CD4-positive, alpha-beta T cell (primary cell): ENCODE measurements at regions not wholly inside any gene's neighbourhood (a gene's known extent, or its start where the extent isn't known, plus 50 kb on each side); places are given as distances from the start of the nearest gene placed in this dataset.

Experiments
- ATAC-seq: fragments of 200-7000 bp; cut with Tn5 transposase; one replicate; pipeline ENCODE4 v1.10.0; 2022; ENCODE audit warnings: mild to moderate bottlenecking; ENCODE audit not compliant: poor library complexity
- CTCF ChIA-PET: fragments of 350-600 bp; sonication (Branson Sonifier 250); formaldehyde crosslinking; loops from one replicate; lab custom pipeline; 2021; ENCODE audit warnings: antibody characterized with exemption, inconsistent platforms; lab: Charles Lee
- POLR2A ChIA-PET: fragments of 350-600 bp; sonication (Branson Sonifier 250); formaldehyde crosslinking; loops from one replicate; lab custom pipeline; 2021; ENCODE audit warnings: antibody characterized with exemption, inconsistent platforms; lab: Charles Lee
- DNase-seq, 14 experiments: peaks; one replicate each; pipeline ENCODE4 v3.0.0-alpha.2; 2013 to 2020; ENCODE audit warnings: mixed read lengths in 2 of 14
- H3K27ac ChIP-seq, 2 donors: one replicate each; pipeline versions ENCODE4 v1.5.1 to v1.7.0; 2013; ENCODE audit warnings: low read length in 2 of 2, low read depth in 1 of 2, mild to moderate bottlenecking in 1 of 2
- H3K27me3 ChIP-seq, 2 experiments: 1 replicate in 1 of 2; 2 replicates in 1 of 2; pipeline versions ENCODE4 v1.6.1 to v1.7.0; 2013; ENCODE audit warnings: low read length in 2 of 2, control low read depth in 1 of 2, mild to moderate bottlenecking in 1 of 2, moderate library complexity in 1 of 2; ENCODE audit not compliant: insufficient read depth in 2 of 2, control insufficient read depth in 1 of 2
- H3K36me3 ChIP-seq: one replicate; pipeline ENCODE4 v1.6.1; 2013; ENCODE audit warnings: low read length, control low read depth; ENCODE audit not compliant: insufficient read depth
- H3K4me1 ChIP-seq: one replicate; pipeline ENCODE4 v1.6.1; 2013; ENCODE audit warnings: low read length, control low read depth; ENCODE audit not compliant: insufficient read depth
- H3K4me3 ChIP-seq: one replicate; pipeline ENCODE4 v1.5.1; 2013; ENCODE audit warnings: mild to moderate bottlenecking, low read length, moderate library complexity
- H3K9me3 ChIP-seq, 2 experiments: 1 replicate in 1 of 2; 2 replicates in 1 of 2; pipeline versions ENCODE4 v1.6.1 to v1.7.0; 2013; ENCODE audit warnings: low read length in 2 of 2, mild to moderate bottlenecking in 2 of 2, control low read depth in 1 of 2, moderate library complexity in 1 of 2; ENCODE audit not compliant: control insufficient read depth in 1 of 2, insufficient read depth in 1 of 2
- H3K27ac Mint-ChIP-seq: one replicate; pipeline ENCODE4 v1.8.0; 2020; ENCODE audit warnings: mixed read lengths
- H3K27me3 Mint-ChIP-seq: one replicate; pipeline ENCODE4 v1.8.0; 2021; ENCODE audit warnings: mixed read lengths
- H3K36me3 Mint-ChIP-seq: one replicate; pipeline ENCODE4 v1.8.0; 2021; ENCODE audit warnings: low read depth, mixed read lengths
- H3K4me1 Mint-ChIP-seq: one replicate; pipeline ENCODE4 v1.8.0; 2021; ENCODE audit warnings: low read depth, mixed read lengths
- H3K4me3 Mint-ChIP-seq: one replicate; pipeline ENCODE4 v1.8.0; 2020; ENCODE audit warnings: mild to moderate bottlenecking, mixed read lengths
- H3K9me3 Mint-ChIP-seq: one replicate; pipeline ENCODE4 v1.8.0; 2020; ENCODE audit warnings: mixed read lengths
- intact Hi-C, 2 experiments: fragments of 100-400 bp; cut with DNase I in 1 of 2; cut with micrococcal nuclease in 1 of 2; formaldehyde crosslinking; loops; one replicate each; pipeline versions ENCODE4 v1.15.1 to v1.9.0; 2023 to 2025; cut with DNase I, micrococcal nuclease
- TF ChIP-seq, protein P1 (sequence below): fragments of 200-600 bp; IDR thresholded peaks from one replicate; pipeline ENCODE4 v1.8.0; 2022; ENCODE audit warnings: antibody characterized with exemption, mild to moderate bottlenecking

DNA sequence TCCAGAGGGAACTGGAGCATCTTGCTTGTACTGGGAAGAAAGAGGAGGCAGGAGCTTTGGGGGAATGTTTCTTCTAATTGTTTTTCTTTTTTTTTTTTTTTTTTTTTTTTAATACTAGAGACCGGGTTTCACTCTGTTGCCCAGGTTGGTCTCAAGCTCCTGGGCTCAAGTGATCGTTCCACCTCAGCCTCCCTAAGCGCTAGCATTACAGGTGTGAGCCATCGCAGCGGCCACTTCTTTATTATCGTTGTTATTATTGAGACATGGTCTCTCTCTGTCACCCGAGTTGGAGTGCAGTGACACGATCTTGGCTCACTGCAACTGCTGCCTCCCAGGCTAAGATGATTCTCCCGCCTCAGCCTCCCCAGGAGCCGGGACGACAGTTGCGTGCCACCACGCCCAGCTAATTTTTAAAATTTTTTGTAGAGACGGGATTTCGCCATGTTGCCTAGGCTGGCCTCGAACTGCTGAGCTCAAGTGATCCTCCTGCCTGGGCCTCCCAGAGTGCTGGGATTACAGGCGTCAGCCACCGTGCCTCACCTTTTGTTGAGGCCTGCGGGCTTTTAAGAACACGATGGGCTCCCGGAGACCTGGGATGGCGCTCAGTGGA is 137.3 kb upstream of the GSE1 start:
- Histone ChIP-seq H3K9me3 (no peaks in the 10 kb centered on the region), H3K27ac (no peak overlapping the region), H3K36me3 (no peaks in the 10 kb centered on the region), H3K4me3 (no peak overlapping the region), H3K27me3 (no peaks in the 10 kb centered on the region), H3K4me1 (no peaks in the 10 kb centered on the region)
- ATAC-seq (no peak), DNase-seq (no peak)
- TF ChIP-seq, protein P1, sequence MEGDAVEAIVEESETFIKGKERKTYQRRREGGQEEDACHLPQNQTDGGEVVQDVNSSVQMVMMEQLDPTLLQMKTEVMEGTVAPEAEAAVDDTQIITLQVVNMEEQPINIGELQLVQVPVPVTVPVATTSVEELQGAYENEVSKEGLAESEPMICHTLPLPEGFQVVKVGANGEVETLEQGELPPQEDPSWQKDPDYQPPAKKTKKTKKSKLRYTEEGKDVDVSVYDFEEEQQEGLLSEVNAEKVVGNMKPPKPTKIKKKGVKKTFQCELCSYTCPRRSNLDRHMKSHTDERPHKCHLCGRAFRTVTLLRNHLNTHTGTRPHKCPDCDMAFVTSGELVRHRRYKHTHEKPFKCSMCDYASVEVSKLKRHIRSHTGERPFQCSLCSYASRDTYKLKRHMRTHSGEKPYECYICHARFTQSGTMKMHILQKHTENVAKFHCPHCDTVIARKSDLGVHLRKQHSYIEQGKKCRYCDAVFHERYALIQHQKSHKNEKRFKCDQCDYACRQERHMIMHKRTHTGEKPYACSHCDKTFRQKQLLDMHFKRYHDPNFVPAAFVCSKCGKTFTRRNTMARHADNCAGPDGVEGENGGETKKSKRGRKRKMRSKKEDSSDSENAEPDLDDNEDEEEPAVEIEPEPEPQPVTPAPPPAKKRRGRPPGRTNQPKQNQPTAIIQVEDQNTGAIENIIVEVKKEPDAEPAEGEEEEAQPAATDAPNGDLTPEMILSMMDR, result no peak
- no peaks in the 10 kb centered on the region for H3K4me1 Mint-ChIP-seq
- no peaks in the 10 kb centered on the region for H3K9me3 Mint-ChIP-seq
- intact Hi-C loops, result no loop called here
- H3K27me3 Mint-ChIP-seq, result peaks cover 4% of the 10 kb centered on the region
- H3K36me3 Mint-ChIP-seq, result no peaks in the 10 kb centered on the region
- POLR2A ChIA-PET, result no interaction called here
- no peak overlapping the region for H3K27ac Mint-ChIP-seq
- no peak overlapping the region for H3K4me3 Mint-ChIP-seq
- CTCF ChIA-PET, result no interaction called here

DNA sequence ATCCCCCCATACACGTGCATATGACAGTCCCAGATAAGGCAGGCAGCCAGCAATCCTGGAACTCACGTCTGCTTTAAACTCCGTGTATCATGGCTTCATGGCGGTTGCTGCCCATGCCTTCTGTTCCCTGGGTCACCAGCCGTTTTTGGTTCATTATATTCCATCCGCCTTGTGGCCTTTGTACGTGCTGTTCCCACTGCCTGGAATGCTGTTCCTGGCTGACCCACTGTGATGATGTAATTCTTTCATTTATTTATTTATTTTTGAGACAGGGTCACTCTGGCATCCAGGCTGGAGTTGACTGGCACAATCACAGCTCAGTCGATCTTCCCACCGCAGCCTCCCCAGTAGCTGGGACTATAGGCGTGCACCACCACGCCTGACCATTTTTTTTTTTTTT is 136.7 kb upstream of the GSE1 start:
- intact Hi-C loops, result no loop called here
- no peak for DNase-seq
- Histone ChIP-seq H3K4me3 (no peak overlapping the region), H3K9me3 (no peaks in the 10 kb centered on the region), H3K36me3 (no peaks in the 10 kb centered on the region), H3K4me1 (no peaks in the 10 kb centered on the region), H3K27ac (no peak overlapping the region), H3K27me3 (no peaks in the 10 kb centered on the region)
- no peaks in the 10 kb centered on the region for H3K36me3 Mint-ChIP-seq
- peaks cover 4% of the 10 kb centered on the region for H3K27me3 Mint-ChIP-seq
- no peak overlapping the region for H3K27ac Mint-ChIP-seq
- no peak for ATAC-seq
- POLR2A ChIA-PET, result no interaction called here
- H3K4me1 Mint-ChIP-seq, result no peaks in the 10 kb centered on the region
- CTCF ChIA-PET, result no interaction called here
- H3K4me3 Mint-ChIP-seq, result no peak overlapping the region
- TF ChIP-seq, protein P1, result no peak
- no peaks in the 10 kb centered on the region for H3K9me3 Mint-ChIP-seq

DNA sequence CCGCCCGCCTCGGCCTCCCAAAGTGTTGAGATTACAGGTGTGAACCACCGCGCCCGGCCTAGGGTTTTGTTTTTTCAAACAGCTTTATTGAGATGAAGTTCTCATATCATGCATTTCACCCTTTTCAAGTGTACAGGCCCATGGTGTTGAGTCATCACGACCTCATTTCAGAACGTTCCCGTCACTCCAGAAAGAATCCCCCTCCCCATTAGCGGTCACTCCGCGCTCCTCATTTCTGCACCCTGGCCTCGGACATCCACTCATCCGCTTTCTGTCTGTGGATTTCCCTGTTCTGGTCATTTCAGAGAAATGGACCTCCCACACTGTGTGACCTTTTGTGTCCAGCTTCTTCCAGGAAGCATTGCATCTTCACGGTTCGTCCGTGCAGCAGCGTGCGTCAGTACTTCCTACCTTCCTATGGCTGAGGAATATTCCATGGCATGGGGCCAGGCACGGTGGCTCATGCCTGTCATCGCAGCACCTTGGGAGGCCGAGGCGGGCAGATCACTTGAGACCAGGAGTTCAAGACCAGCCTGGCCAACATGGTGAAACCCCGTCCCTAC is 135.2 kb upstream of the GSE1 start:
- Histone ChIP-seq H3K36me3 (no peaks in the 10 kb centered on the region), H3K27me3 (no peaks in the 10 kb centered on the region), H3K9me3 (no peaks in the 10 kb centered on the region), H3K4me1 (no peaks in the 10 kb centered on the region), H3K27ac (no peak overlapping the region), H3K4me3 (no peak overlapping the region)
- Mint-ChIP-seq H3K9me3 (no peaks in the 10 kb centered on the region), H3K27me3 (peaks cover 1% of the 10 kb centered on the region), H3K36me3 (no peaks in the 10 kb centered on the region), H3K4me1 (no peaks in the 10 kb centered on the region), H3K27ac (no peak overlapping the region), H3K4me3 (no peak overlapping the region)
- POLR2A ChIA-PET, result no interaction called here
- intact Hi-C loops, result no loop called here
- TF ChIP-seq, protein P1, result no peak
- CTCF ChIA-PET, result no interaction called here
- DNase-seq (no peak), ATAC-seq (no peak)
